Activated CD4-positive, alpha-beta T cell treated with anti-CD3 and anti-CD28 coated beads, Interleukin-2, amount 10 ng/mL, durations not matched to agents 7 days and 5 days (primary cell): ENCODE measurements at regions not wholly inside any gene's neighbourhood (a gene's known extent, or its start where the extent isn't known, plus 50 kb on each side); places are given as distances from the start of the nearest gene placed in this dataset.
A peak's percentile ranks its signal among the peaks of the same experiment; 100 is the strongest.

Experiments used
- CTCF ChIA-PET: fragments of 350-600 bp; sonication (Branson Sonifier 250); formaldehyde crosslinking; loops from one replicate; lab custom pipeline; 2021; ENCODE audit warnings: antibody characterized with exemption; lab: Charles Lee
- POLR2A ChIA-PET: fragments of 350-600 bp; sonication (Branson Sonifier 250); formaldehyde crosslinking; loops from one replicate; lab custom pipeline; 2021; ENCODE audit warnings: antibody characterized with exemption; lab: Charles Lee
- DNase-seq: peaks from one replicate; pipeline ENCODE4 v3.0.0-alpha.2; 2020
- H3K27ac Mint-ChIP-seq: one replicate; pipeline ENCODE4 v1.8.0; 2021; ENCODE audit warnings: mild to moderate bottlenecking, moderate library complexity, mixed read lengths
- H3K27me3 Mint-ChIP-seq: one replicate; pipeline ENCODE4 v1.8.0; 2021; ENCODE audit warnings: mixed read lengths
- H3K36me3 Mint-ChIP-seq: one replicate; pipeline ENCODE4 v1.8.0; 2021; ENCODE audit warnings: low read depth, mixed read lengths
- H3K4me1 Mint-ChIP-seq: one replicate; pipeline ENCODE4 v1.8.0; 2021; ENCODE audit warnings: mixed read lengths
- H3K4me3 Mint-ChIP-seq: one replicate; pipeline ENCODE4 v1.8.0; 2021; ENCODE audit warnings: mild to moderate bottlenecking, moderate library complexity, mixed read lengths
- H3K9me3 Mint-ChIP-seq: one replicate; pipeline ENCODE4 v1.8.0; 2021; ENCODE audit warnings: mixed read lengths

DNA sequence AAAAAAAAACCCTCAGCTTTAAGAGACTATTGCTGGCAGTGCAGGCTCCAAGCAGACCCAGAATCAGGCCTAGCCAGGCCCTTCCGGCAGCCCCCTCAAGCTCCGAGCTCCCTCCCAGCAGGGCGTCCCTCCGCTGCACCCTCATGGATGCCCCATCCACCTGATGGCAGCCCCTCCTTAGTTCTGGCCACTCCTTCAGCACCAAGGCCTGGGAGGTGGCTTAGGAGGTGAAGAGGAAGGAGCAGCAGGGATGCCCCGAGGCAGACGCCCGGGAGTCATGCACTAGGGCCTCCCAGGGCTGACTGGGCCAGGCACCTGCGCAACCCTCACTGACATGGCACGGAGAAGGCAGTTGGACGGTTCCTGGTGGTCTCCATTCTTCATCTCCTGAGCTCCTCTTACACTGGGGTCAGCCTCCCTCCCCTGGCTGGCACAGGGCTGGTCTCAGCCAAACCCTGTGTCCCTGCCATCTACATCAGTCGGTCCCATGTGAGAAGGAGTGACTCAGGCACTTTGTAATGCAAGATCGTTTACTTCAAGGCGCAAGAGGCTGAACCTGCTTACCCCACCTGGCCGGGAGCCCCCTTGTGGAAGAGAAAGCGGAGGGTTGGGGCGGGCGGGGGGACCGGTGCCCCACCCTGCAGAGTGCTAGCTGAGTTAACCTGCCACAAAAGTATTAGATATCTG lies 53.5 kb upstream of the ID2 start:
- DNase-seq, result no peak
- CTCF ChIA-PET, result interaction anchor here (0.8 kb wide), 1 partner anchor 10 kb away, joined by 3 read pairs; no protein-coding TSS in a partner anchor
- POLR2A ChIA-PET, result no interaction called here
- Mint-ChIP-seq H3K27me3 (peaks cover under 1% of the 10 kb centered on the region), H3K9me3 (no peaks in the 10 kb centered on the region), H3K36me3 (no peaks in the 10 kb centered on the region), H3K4me3 (no peak overlapping the region), H3K4me1 (peaks cover 6% of the 10 kb centered on the region), H3K27ac (no peak overlapping the region)

DNA sequence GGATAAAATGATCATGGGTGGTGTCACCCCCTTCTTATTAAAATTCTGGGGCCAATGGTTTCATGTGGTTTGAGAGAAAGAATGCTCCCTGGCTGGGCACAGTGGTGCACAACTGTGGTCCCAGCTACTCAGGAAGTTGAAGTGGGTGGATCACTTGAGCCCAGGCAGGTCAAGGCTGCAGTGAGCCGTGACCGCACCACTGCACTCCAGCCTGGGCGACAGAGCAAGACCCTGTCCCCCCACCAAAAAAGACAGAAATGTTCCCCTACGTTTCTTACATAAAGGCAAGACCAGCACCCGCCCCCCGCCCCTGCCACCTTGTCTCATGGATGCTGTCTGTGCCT lies 53.0 kb upstream of the ID2 start:
- peaks cover 6% of the 10 kb centered on the region for H3K4me1 Mint-ChIP-seq
- DNase-seq, result no peak
- no peak overlapping the region for H3K27ac Mint-ChIP-seq
- no peaks in the 10 kb centered on the region for H3K36me3 Mint-ChIP-seq
- POLR2A ChIA-PET, result no interaction called here
- no peaks in the 10 kb centered on the region for H3K27me3 Mint-ChIP-seq
- CTCF ChIA-PET, result interaction anchor here (0.7 kb wide), 1 partner anchor 460 kb away, joined by 3 read pairs; no protein-coding TSS in a partner anchor
- no peak overlapping the region for H3K4me3 Mint-ChIP-seq
- H3K9me3 Mint-ChIP-seq, result no peaks in the 10 kb centered on the region

DNA sequence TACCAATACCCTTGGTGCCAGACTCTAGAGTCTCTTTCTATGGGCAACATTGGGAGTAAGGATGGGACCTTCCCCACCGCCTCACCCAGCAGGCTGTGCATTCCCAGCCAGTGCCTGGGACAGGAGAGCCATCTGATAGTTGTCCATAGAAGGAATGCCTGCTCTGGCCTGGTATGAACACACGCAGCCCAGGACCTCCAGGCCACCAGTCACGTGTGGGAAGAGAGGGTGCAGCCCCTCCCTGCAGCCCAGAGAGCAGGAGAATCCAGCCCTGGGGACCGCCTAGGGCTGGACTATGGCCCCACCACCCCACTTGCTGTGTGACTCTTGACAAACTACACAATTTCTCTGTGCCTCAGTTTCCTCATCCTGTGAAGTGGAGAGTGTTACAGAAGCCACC lies 52.5 kb upstream of the ID2 start:
- Mint-ChIP-seq H3K4me1 (peaks cover 6% of the 10 kb centered on the region), H3K4me3 (no peak overlapping the region), H3K27ac (peak overlapping the region; percentile 7), H3K27me3 (no peaks in the 10 kb centered on the region), H3K9me3 (no peaks in the 10 kb centered on the region), H3K36me3 (no peaks in the 10 kb centered on the region)
- no peak for DNase-seq
- CTCF ChIA-PET, result interaction anchor here (0.7 kb wide), 1 partner anchor 461 kb away, joined by 3 read pairs; no protein-coding TSS in a partner anchor
- POLR2A ChIA-PET, result no interaction called here

DNA sequence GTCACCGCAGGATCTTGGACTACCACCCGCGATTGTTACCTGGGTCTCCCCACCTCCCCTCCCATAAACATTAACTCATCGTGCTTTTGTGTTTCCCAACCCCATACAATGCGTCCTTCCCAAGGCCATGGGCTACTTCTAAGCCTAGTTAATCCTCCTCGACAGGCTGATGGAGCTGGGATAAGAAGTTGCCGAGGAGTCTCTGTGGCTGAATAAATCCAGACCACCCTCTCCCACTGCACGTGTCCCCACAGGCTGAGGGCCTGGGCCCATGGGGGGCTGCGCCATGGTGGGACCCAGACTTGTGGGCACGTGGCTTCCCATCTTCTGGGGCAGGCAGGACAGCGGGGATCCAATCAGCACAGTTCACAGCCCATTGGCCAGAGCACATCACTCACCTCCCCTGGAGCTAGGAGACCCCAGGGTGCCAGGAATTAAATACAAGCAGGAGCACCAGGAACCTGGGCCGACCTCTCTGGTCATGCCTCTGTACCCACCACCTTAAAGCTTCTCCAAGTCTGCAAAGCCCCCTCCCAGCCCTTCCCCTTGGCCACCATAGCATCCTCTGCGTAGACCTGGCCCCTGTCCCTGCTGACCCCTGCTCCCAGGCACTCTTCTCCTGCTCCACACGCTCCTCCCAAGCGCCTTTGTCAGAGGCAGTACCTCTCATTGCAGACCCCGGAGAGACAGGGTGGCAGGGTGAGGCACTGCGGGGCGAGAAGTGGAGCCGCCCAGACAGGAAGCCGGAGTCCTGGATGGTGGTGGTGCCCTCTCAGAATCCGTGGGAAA lies 51.0 kb upstream of the ID2 start:
- Mint-ChIP-seq H3K27ac (peak overlapping the region; percentile 76), H3K36me3 (no peaks in the 10 kb centered on the region), H3K9me3 (no peaks in the 10 kb centered on the region), H3K27me3 (no peaks in the 10 kb centered on the region), H3K4me1 (peaks cover 6% of the 10 kb centered on the region), H3K4me3 (no peak overlapping the region)
- POLR2A ChIA-PET, result no interaction called here
- no peak for DNase-seq
- CTCF ChIA-PET, result interaction anchor here (1.8 kb wide), 1 partner anchor 12 kb away, joined by 3 read pairs; no protein-coding TSS in a partner anchor

DNA sequence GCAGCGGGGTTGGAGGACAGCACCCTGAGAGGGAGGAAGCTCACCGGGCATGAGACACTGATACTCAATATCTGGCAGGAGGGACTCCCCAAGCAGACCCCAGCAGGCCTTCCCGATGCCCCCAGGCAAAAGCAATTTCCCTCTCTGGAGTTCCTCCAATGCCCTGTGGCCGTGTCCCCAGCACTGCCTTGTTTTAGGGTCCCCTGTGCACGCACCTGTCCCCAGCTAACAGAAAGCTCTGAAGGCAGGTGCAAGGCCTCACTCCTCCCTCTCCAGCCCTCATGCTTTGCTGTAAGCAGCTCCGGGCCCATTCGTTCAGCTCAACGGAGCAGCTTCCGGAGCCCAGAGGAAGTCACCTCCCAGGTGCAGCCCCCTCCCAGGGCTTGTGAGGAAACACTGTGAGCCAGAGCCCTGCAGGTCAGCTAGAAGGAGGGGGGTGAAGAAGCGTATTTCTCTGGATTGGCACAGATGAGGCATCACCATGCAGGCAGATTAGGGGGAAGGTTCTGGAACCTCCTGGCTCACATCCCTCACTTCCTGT lies 50.3 kb upstream of the ID2 start:
- H3K36me3 Mint-ChIP-seq, result no peaks in the 10 kb centered on the region
- POLR2A ChIA-PET, result no interaction called here
- no peaks in the 10 kb centered on the region for H3K27me3 Mint-ChIP-seq
- no peak overlapping the region for H3K4me3 Mint-ChIP-seq
- H3K4me1 Mint-ChIP-seq, result peaks cover 6% of the 10 kb centered on the region
- no peak for DNase-seq
- no peaks in the 10 kb centered on the region for H3K9me3 Mint-ChIP-seq
- H3K27ac Mint-ChIP-seq, result peak overlapping the region; percentile 76
- CTCF ChIA-PET, result interaction anchor here (1.8 kb wide), 1 partner anchor 11 kb away, joined by 3 read pairs; no protein-coding TSS in a partner anchor
